MCF 10A (cell line): ENCODE measurements at regions not wholly inside any gene's neighbourhood (a gene's known extent, or its start where the extent isn't known, plus 50 kb on each side); places are given as distances from the start of the nearest gene placed in this dataset.

Source experiments
- BruUV-seq: library from RNA; stranded (reverse); fragments of 400-500 nt; replicated peaks from 2 replicates; lab custom pipeline; 2021; lab: Mats Ljungman, UMichigan
- CTCF ChIA-PET: fragments of 300-600 bp; sonication (Branson Sonifier 250); formaldehyde crosslinking; extraction: SDS; loops from one replicate; lab custom pipeline; 2021; ENCODE audit warnings: antibody characterized with exemption, inconsistent platforms; lab: Yijun Ruan, JAX
- POLR2A ChIA-PET: fragments of 300-600, 350-650 bp; sonication (Branson Sonifier 250); formaldehyde crosslinking; extraction: SDS; loops from one replicate; lab custom pipeline; 2020; ENCODE audit warnings: antibody characterized with exemption, inconsistent platforms; lab: Yijun Ruan, JAX
- DNase-seq: peaks from one replicate; pipeline ENCODE4 v3.0.0-alpha.2; 2018; ENCODE audit not compliant: unreplicated experiment
- H3K27ac Mint-ChIP-seq: one replicate; pipeline ENCODE4 v1.8.0; 2022; ENCODE audit warnings: mild to moderate bottlenecking, low read depth, mixed read lengths; ENCODE audit not compliant: unreplicated experiment
- H3K27me3 Mint-ChIP-seq: one replicate; pipeline ENCODE4 v1.8.0; 2022; ENCODE audit warnings: mixed read lengths; ENCODE audit not compliant: insufficient read depth, unreplicated experiment
- H3K36me3 Mint-ChIP-seq: one replicate; pipeline ENCODE4 v1.8.0; 2022; ENCODE audit warnings: mild to moderate bottlenecking, moderate library complexity, mixed read lengths; ENCODE audit not compliant: insufficient read depth, unreplicated experiment
- H3K4me1 Mint-ChIP-seq: one replicate; pipeline ENCODE4 v1.8.0; 2022; ENCODE audit warnings: mixed read lengths; ENCODE audit not compliant: insufficient read depth, unreplicated experiment
- H3K4me3 Mint-ChIP-seq: one replicate; pipeline ENCODE4 v1.8.0; 2022; ENCODE audit warnings: mild to moderate bottlenecking, moderate library complexity, mixed read lengths; ENCODE audit not compliant: unreplicated experiment
- H3K9me3 Mint-ChIP-seq: one replicate; pipeline ENCODE4 v1.8.0; 2022; ENCODE audit warnings: mixed read lengths; ENCODE audit not compliant: unreplicated experiment
- intact Hi-C: fragments of 100-400 bp; cut with micrococcal nuclease; formaldehyde crosslinking; loops from 2 replicates; pipeline ENCODE4 v1.14.1; 2022
- TF ChIP-seq, protein P1 (sequence below): fragments of 200-600 bp; IDR thresholded peaks from one replicate; pipeline ENCODE4 v1.8.0; 2022; ENCODE audit warnings: antibody characterized with exemption, mild to moderate bottlenecking; ENCODE audit not compliant: unreplicated experiment

DNA sequence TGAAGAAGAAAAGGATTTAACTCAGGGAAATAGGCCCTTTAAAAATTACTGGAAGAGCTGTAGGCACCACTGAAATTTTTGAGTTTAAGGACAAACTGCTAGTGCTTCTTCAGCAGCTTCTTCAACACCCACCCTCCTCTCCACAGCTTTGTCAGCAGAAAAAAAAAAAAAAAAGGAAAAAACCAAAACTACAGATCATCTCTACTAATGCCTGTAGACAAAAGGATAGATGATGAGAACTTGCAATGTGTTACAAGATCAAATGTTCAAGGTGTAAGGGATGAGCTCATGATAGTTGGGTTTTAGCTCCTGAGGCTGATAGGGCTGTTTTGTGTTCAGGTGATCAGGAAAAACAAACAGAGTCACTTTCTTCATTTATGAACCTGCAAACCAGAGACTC, 55.2 kb upstream of the PREP start:
- ChIA-PET CTCF (interaction anchor here (0.6 to 0.7 kb wide), 2 partner anchors 129 to 642 kb away, joined by 3 read pairs; no protein-coding TSS in a partner anchor), POLR2A (interaction anchor here (0.6 to 1.1 kb wide), 3 partner anchors 16 to 25 kb away, joined by 3 read pairs; no protein-coding TSS in a partner anchor)
- no TSS peak for BruUV-seq
- no peaks in the 10 kb centered on the region for H3K27me3 Mint-ChIP-seq
- H3K4me3 Mint-ChIP-seq: no peak overlapping the region
- H3K9me3 Mint-ChIP-seq: no peaks in the 10 kb centered on the region
- TF ChIP-seq, protein P1, sequence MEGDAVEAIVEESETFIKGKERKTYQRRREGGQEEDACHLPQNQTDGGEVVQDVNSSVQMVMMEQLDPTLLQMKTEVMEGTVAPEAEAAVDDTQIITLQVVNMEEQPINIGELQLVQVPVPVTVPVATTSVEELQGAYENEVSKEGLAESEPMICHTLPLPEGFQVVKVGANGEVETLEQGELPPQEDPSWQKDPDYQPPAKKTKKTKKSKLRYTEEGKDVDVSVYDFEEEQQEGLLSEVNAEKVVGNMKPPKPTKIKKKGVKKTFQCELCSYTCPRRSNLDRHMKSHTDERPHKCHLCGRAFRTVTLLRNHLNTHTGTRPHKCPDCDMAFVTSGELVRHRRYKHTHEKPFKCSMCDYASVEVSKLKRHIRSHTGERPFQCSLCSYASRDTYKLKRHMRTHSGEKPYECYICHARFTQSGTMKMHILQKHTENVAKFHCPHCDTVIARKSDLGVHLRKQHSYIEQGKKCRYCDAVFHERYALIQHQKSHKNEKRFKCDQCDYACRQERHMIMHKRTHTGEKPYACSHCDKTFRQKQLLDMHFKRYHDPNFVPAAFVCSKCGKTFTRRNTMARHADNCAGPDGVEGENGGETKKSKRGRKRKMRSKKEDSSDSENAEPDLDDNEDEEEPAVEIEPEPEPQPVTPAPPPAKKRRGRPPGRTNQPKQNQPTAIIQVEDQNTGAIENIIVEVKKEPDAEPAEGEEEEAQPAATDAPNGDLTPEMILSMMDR: no peak
- no peak for DNase-seq
- peak overlapping the region; percentile 83 for H3K27ac Mint-ChIP-seq
- peaks cover 22% of the 10 kb centered on the region for H3K4me1 Mint-ChIP-seq
- no peaks in the 10 kb centered on the region for H3K36me3 Mint-ChIP-seq
- intact Hi-C loops: no loop called here

DNA sequence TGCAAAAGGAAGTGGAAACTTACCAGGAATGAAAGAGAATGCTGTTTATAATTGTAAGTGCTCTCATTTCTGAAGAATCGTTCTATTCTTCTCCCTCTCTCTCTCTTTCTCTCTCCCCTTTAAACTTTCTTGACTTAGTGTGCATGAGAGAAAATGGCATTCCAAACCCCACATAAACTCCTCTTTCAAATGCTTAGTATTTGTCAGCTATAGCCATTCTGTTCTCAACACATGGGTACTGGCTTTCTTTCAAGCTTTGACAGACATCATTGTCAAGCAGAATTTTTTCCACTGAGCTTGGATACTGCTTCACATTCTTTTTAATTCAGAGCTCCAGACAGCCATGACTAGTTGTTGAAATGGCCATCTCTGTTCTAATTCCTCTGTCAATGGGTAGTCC, 51.1 kb upstream of the PREP start:
- CTCF ChIA-PET: no interaction called here

DNA sequence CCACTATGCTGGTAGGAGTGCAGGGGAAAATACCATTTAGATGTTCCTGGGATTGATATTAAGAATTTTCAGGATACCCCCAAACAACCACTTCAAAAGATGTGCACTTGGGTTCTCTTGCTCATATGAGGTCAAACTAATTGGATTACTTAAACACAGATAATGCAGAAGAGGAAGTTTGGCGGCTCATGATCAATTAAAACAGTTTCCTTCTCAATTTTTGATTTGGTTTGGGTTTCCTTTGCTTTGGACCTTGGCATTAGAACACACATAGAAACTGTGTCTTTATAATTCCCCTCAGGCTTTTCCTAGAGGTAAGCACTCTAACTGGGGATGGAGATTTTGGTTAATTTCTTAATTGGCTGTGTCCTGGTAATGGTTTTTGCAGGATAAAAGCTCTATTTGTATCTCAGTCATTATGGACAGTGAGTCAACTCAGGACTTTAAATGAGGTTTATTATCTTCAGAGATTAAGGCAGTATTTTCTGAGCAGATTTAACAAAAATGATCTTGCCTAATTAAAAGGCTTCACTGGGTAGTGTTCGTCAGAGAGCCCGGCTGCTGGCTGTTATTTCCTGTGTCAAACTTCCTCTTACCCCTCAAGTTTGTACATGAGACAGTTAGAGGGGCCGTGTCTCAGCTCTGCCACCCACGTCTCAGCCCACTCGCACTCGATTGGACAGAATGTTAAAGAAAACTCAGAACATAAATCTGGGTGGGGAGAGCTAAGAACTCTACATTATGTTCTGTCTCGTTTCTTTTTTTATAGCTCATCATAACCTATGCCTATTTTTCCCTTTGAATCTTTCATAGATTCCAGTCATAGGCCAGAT, 50.3 kb upstream of the PREP start:
- POLR2A ChIA-PET: interaction anchor here (0.6 kb wide), 1 partner anchor 13 kb away, joined by 3 read pairs; no protein-coding TSS in a partner anchor
- CTCF ChIA-PET: interaction anchor here (0.9 kb wide), 1 partner anchor 156 kb away, joined by 3 read pairs; no protein-coding TSS in a partner anchor
- DNase-seq: no peak
- Mint-ChIP-seq H3K36me3 (no peaks in the 10 kb centered on the region), H3K4me1 (peaks cover 1% of the 10 kb centered on the region), H3K27ac (no peak overlapping the region), H3K27me3 (no peaks in the 10 kb centered on the region), H3K4me3 (no peak overlapping the region), H3K9me3 (no peaks in the 10 kb centered on the region)
- no TSS peak for BruUV-seq
- TF ChIP-seq, protein P1: no peak
- intact Hi-C loops: no loop called here

More for the DNA sequence above, 51.1 kb upstream of the PREP start:
- intact Hi-C loops: no loop called here
- Mint-ChIP-seq H3K27ac (no peak overlapping the region), H3K4me3 (no peak overlapping the region), H3K9me3 (no peaks in the 10 kb centered on the region), H3K36me3 (no peaks in the 10 kb centered on the region), H3K4me1 (peaks cover 9% of the 10 kb centered on the region), H3K27me3 (no peaks in the 10 kb centered on the region)
- POLR2A ChIA-PET: interaction anchor here (0.6 kb wide), 1 partner anchor 12 kb away, joined by 3 read pairs; no protein-coding TSS in a partner anchor
- DNase-seq: no peak
- no TSS peak for BruUV-seq
- TF ChIP-seq, protein P1: no peak
